GM19238 (cell line): ENCODE measurements at regions not wholly inside any gene's neighbourhood (a gene's known extent, or its start where the extent isn't known, plus 50 kb on each side); places are given as distances from the start of the nearest gene placed in this dataset.

Experiments
- DNase-seq: peaks from one replicate; pipeline ENCODE4 v3.0.0; 2011; ENCODE audit warnings: low spot score; ENCODE audit not compliant: insufficient read length

DNA sequence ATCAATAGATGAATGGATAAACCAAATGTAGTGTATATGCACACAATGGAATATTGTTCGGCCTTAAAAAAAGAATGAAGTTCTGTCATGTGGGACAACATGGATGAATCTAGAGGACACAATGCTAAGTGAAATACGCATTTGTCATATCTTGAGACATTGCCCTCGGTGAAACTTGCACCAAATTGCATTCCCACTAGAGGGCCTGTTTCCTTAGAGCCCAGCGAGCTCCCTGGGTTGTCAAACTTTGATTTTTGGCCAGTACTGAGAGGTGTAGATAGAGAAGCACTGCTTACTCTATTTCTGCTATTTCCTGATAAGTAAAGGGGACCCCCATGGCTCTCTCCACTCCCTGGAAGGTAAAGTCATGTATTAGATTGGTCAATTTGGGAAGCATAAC, 157.1 kb downstream of the GPAM start:
- no peak for DNase-seq

DNA sequence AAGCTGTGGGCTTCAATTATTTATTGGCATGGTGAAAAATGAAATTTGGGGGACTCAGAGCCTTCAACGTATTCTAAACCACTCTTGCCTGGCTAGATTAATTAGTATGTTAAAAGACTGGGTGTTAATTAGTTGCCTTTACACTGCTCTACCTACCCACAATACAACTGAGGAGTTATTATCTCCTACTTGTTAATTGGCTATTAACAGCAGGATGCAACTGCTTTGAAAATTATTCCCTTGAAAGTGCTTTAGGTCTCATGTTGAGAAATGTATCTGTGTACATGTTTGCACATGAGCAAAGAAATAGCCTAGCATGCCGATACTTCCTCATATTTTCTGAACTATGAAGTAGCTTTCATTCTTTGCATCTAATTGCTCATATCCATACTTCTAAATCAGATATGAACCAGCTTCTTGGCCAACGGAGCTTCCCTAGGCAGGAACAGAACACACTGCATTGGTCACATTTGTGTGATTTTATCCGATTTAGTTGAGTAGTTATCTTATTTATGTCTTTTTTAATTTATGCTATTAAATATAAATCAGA, 155.8 kb downstream of the GPAM start:
- no peak for DNase-seq

DNA sequence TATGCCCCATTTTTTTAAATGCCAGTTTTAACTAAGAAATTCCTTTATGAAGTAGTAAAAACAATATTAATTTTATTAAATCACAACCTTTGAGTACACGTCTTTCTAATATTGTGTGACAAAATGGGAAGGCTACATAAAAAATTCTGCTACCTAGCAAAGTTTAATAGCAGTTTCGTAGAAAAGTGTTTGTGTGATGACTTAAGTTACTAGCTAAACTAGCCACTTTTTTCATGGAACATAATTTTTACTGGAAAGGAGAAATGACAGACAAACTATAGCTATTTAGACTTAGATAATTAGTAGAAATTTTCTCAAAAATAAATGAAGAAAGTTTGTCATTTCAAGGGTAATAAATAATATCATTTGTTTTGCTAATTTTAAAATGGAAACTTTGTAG, 153.1 kb downstream of the GPAM start:
- DNase-seq = no peak

DNA sequence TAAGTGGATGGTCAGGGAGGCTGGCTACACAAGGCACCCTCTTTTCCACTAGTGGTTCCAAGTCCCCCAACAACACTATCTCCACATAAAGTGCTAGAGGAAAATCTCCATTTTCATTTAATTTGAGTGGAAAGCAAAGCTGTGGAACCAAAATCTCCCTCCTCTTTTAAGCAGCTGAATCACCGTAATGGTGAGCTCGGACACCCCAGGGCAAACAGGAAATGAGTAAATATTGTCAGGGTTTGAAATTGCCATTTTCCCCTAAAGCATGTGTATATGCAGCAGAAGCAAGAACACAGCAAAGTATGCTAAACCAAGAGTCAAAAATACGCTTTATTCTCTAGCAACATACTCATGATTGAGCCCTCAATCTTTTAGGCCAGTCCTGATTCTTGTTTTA, 143.7 kb downstream of the GPAM start:
- DNase-seq = no peak

DNA sequence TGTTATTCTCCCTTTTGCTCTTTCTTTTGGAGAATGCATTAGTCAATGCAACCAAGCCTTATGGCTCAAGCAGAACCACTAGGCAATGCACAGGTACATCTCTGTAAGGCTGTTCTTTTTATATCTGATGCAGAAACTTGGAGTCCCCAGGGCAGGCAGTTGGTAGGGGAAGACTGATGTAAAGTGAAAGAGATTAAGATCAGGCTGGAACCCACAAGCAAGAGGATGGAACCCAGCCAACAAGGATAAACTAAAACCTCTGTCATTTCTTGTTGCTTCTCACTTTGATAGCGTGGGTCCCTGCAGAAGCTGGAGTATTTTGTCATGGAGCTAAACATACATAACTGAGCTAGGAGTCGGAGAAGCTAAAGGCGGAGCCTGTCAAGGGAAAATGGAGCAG, 142.9 kb downstream of the GPAM start:
- DNase-seq = no peak

DNA sequence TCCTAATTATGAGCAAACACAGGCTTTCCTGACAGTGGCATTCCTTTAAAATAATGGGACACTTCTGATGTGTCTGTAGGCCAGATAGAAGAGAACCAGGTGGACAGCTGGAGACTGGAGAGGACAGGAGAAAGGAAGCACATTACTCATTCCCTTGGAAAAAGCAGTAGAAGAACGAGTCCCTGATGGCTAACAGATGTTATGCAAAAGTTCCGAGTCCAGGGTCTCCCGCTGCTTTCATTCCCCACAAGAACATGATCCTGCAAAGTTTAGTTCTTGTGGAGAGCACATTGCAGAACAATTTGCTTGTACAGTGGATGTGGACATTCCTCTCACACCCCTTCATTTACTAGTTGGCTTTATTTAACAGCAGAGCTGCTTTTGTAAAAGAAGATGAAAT, 137.6 kb downstream of the GPAM start:
- DNase-seq = no peak

DNA sequence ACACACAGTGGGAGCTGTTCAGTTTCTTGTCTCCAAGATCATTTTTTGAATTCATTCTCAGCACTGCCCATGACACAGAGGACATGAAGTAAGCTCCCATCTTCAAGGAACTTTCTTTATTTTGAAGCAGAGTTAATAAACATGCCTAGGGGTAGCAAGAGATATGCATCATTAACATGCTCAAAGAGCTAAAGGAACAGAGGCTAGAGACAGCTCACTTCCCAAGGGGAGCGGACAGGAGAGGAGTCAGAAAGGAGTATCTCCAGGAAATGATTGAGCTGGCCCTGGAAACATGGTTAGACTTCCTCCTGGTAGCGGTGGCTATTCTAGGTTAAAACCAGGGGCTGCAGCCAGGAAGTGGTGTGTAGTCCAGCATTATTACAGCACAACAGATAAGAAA, 135.9 kb downstream of the GPAM start:
- DNase-seq = no peak

DNA sequence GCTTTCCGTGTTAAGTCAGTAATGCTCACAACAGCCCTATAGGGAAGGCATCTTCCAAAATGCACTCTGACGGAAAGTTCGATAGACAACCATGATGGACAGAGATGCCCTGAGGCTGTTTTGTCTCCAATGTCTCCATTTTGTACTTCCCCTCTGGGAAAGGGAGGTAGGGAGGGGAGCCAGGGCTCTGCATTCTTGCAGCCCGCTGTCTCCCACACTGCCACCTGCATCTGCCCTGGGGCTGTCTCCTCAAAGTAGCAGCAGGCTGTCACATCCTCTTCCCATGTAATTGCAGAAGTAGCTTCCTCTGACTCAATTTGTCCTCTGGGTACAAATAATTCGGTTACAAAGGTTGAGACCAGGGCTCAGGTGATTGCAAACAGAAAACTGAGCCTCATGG, 131.4 kb downstream of the GPAM start:
- DNase-seq = no peak

DNA sequence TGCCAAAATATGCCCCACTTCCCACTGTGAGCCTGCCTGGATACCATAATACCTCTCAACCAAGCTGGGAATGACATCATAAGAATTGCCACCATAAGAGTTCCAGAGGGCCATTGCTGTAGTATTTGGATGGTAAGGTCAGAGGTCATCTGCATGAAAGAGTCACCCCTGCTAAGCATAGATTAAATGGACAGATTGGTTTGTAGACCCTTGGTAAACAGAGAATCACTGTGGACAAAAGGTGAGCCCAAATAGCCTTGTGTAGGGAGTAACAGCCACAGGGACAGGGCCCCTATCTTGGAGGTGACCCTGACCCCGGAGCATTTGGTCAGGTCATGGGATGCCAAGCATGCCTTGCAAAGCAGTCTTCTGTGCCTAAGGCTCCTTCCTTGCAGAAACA, 129.7 kb downstream of the GPAM start:
- DNase-seq = no peak

DNA sequence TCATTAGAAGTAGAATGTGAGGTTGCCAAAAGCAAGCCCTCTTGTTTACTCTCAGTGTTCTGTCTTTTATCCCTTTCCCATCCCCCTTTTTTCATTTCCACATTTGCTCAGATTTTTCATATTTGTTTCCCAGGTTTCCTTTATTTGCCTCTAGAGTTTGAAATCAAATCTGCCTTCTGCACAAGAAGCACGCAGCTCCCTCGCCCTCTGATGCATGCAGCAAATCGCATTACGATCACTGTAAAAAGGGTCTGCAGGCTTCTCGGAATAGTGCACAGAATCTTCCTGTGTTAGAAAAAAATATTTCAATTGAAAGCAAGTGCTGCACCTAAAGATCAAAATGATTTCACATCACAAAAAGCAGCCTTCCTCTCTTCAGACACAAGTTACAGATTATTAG, 129.0 kb downstream of the GPAM start:
- no peak for DNase-seq

DNA sequence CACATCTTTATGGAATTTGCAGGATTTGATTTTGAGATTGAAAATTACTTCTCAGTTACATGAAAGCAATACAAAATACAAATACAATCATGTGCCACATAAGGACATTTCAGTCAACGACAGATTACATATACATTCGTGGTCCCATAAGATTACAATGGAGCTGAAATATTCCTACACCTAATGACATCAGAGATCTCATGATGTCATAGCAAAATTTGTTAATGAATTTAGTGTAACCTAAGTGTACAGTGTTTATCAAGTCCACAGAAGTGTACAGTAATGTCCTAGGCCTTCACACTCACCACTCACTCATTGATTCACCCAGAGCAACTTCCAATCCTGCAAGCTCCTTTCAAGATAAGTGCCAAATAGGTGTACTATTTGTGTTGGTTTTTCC, 126.5 kb downstream of the GPAM start:
- DNase-seq = no peak

DNA sequence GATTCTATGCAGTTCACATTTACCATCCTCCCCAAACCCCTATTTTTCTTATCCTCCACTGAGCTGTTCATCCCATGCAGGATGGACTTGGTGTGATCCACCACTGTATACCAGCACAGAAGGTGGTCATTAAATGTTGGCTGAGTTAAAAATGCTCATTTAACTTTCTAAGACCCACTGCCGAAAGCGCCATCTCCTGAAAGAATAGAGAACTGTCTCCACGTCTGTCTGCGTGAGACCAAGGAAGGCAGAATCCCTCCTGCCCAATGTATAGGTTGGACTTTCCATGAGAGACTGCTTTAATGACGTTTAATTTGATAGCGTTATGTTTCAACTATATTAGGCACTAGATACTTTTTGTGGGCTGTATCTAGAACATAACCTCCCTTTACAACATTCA, 124.3 kb downstream of the GPAM start:
- DNase-seq = no peak

DNA sequence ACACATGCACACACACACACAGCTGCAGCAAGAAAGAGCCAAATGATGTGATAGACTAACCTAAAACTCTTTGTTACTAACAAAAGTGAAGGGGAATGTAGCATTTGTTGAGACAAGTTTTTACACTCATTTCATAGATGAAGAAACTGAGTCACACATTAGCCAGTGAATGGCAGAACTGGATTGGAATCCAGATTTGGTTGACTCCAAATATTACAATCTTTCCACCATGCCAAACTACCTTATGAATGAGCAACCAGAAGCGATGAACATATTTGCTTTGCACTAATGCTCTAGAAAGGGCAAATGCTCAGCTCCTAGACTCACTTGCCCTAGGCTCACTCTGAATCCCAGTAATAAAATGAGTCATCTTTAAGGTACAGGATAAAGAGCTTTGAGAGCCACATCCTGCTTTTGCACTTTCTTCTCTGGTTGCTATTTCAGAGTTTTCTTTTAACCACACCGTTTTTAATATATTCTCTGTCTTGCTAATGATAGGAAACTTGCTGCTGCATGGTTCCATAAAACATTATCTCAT, 111.9 kb downstream of the GPAM start:
- DNase-seq = no peak

DNA sequence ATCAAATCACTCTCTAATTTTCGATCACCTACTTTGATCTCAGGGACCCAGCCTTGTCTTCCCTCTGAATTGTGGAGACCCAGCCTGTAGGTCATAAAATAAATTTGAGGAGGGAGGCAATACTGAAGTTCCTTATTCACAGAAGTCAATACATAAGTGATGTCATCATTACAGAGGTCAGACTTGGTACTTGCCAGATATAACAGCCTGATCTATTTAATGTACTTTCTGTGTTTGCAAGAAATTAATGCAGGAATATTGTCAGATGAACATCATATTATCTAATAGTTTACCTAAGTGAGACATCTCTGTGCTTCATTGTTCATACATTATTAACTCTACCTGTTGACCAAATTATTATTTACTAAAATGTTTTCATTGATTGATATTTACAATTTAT, 105.6 kb downstream of the GPAM start:
- DNase-seq = no peak

DNA sequence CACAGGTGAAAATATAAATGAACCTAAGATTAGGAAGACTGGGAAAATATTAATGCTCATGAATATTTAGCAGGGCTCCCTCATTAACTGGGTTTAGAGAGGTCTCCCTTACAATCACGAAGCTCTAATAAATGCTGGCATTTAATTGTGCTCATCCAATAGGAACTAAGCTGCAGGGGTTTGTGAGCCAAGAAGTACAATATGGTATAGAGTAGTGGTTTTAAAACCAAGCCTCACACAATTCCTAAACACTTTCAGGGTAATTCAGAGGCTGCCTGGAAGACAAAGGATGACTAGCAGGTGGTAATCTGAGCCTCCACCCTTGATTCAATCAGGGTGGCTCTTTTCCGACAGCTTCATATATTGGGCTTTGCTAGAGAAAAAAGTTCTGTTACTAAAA, 103.3 kb downstream of the GPAM start:
- no peak for DNase-seq

DNA sequence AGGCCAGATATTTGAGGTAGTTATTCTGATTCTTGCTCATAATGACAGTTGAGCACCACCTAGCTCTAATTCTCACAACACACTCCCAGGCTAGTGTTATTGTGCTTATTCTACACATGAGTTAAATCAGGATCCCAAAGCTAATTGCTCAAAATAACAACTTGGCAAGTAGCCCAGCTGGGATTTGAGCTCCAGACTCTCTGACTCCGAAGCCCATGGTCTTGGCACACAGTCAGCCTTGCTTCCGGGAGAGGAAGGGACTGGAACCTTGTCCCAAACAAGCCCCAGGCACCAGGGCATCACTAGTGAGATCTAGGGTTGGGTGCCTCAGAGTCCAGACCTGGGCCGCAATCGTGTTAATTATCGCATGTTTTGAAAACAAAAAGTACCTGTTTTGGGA, 101.4 kb downstream of the GPAM start:
- DNase-seq = no peak

DNA sequence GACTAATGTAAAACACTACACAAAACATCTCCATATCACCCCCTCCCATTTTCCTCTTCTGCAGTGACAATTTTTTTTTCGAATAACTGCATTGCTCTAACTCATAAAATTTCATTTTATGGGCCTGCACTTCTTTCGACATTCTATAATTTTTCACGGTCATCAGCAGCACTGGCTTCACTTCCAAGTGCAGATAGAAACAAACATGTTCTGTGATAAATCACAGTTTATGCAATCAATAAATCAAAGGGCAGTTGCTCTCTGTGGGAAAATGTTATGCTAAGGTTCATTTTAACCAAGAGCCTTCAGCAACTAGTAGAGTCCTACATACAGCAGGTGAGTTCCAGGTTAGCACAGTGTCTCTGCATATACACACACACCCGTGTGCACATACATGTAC, 100.1 kb downstream of the GPAM start:
- DNase-seq = no peak

DNA sequence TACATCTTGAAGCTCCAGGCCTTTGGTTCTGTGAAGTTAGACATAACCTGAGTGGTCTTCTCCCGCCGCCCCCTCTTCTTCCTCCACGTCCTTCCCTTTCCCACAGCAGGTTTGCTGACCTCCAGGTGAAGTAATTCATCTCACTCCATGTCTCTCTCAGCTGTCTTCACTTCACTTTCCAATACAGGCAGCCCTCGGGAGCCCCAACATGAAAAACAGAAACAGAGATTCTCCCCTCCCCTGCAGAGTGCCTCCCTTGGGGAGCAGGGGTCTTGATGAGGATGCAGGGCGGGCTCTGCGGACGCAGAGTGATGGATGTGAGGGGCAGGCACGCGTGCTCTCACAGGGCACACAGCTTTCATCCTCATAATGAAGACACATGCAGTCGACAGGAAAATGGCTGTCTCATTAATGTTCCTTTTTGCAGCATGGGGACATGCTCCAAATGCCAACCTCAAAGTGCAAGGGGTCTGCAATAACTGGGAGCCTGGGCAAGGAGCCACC, 95.6 kb downstream of the GPAM start:
- DNase-seq = no peak

DNA sequence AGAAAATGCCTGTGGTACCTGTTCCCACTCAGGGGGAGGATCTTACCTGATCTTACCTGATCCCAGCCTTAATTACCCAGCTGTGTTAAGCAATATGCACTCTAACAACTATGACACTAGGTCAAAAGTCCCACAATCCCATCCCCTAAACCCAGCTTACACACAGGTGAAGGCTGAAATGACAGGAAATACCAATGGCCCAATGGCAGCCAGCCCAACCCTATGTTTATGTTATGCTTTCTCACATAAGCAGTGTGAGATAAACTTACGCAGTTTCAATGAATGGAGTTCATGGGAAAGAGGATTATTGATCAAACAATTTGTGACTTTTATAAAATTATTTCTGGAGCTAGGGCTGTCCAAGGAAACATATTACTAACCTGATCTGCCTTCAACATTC, 91.9 kb downstream of the GPAM start:
- no peak for DNase-seq

DNA sequence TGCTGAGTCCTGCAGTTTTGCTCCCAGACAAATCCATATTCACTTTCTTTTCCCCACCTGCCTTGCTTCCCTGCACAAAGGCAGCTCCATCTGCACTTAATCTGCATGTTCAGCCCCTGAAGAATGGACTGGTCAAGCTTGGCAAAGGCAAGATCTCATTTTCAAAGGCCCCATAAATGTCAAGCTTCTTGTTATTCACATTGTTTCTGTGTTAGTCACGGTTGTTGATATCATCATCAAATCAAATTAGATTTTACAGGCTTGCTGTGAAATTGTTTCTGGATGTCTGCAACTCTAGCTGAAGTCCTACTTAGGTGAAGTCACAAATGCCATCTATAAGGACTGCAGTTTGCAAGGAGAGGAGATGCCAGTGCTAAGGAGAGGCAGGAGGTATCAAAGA, 91.0 kb downstream of the GPAM start:
- DNase-seq = no peak

DNA sequence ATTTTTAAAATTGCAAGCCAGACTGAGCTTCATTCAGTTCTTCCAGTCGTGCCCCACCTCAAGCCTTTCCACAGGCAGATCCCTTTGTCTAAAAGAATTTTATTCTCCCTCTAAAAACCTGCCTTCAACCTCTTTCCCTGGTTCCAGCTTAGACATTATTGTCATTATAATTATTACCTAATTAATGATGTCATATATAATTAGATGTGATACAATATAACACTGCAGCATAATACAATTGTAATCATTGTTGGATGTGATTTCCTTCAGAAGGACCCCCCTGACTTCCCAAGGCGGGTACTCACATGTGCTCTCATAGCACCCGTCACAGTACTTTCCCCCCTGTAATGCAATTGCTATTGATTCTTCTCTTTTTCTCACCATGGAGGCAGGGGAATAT, 88.6 kb downstream of the GPAM start:
- no peak for DNase-seq

DNA sequence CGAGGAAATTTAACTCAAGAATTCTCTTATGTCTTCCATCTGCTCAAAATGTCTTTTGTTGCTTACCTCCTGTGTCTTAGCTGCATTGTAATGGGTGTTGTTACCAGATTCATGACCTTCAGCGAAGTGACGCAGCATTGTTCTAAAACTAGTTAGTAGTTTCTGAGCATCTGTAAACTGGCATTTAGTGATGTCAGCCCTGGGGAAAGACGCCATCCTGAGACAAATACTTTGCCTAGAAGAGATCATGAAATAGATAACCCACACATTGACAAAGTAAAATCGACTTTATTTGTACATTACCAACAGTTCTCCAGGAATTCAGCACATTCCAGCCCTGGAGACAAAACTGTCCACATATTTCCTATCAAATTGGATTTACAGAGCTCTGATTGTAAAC, 87.8 kb downstream of the GPAM start:
- no peak for DNase-seq

DNA sequence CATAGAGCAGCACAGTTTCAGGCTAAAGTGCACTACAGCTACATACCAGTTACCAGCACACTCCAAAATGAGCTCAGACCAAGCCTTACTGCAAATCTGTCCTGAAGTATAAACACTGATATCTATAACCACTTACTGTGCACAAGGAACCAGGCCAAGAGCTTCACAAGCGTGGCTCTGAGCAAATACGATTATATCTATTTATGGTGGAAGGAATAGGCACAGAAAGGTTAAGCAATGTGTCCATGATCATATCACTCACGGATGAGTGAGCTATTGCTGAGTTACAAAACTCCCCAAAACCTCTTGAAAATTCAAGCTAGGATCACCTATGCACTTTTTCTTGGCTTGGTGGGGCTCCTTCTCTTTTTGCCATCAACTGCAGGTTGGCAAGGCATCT, 84.9 kb downstream of the GPAM start:
- DNase-seq = no peak
